ENCODE measurements at regions not wholly inside any gene's neighbourhood (a gene's known extent, or its start where the extent isn't known, plus 50 kb on each side); places are given as distances from the start of the nearest gene placed in this dataset.

- H3K27ac ChIP-seq: peak overlapping the region; percentile 20 to 38
- H3K9me3 ChIP-seq: peaks cover 0 to 8% of the 10 kb centered on the region in 2 donors
- TF ChIP-seq CTCF (IDR thresholded peaks at IDR 0.05) (no peak), POLR2AphosphoS5 (IDR thresholded peaks at IDR 0.05) (no peak), POLR2A (IDR thresholded peaks at IDR 0.05) (no peak)
- intact Hi-C loops (cut with DNase I; ENCODE audit: low total_unique reads): no loop called here
- no peaks in the 10 kb centered on the region for H3K36me3 ChIP-seq
- H3K4me1 ChIP-seq: no peaks in the 10 kb centered on the region
- DNase-seq (ENCODE audit: low spot score in 2 of 2): peak in 1 of 2 donors; percentile 60
- H3K4me3 ChIP-seq: no peak overlapping the region
- peaks cover 0 to 86% of the 10 kb centered on the region in 2 donors for H3K27me3 ChIP-seq
Observed at GRCh38 chrX:39726771-39727170, 371.0 kb downstream of the BCOR start.

- Histone ChIP-seq H3K36me3 (no peaks in the 10 kb centered on the region), H3K4me3 (no peak overlapping the region), H3K27me3 (peaks cover 0 to 83% of the 10 kb centered on the region in 2 donors), H3K9me3 (peaks cover 0 to 8% of the 10 kb centered on the region in 2 donors), H3K4me1 (no peaks in the 10 kb centered on the region), H3K27ac (peak overlapping the region in 1 of 2 donors; percentile 40)
- DNase-seq (ENCODE audit: low spot score in 2 of 2): peak in 1 of 2 donors; percentile 31
- intact Hi-C loops (cut with DNase I; ENCODE audit: low total_unique reads): no loop called here
- no peak for TF ChIP-seq CTCF (IDR thresholded peaks at IDR 0.05)
Observed at GRCh38 chrX:39728025-39728424, 369.7 kb downstream of the BCOR start.

GRCh38 chrX:39728852-39729598, 368.7 kb downstream of the BCOR start:
- no peak overlapping the region for H3K27ac ChIP-seq
- no peak overlapping the region for H3K4me3 ChIP-seq
- no peaks in the 10 kb centered on the region for H3K36me3 ChIP-seq
- peaks cover 0 to 8% of the 10 kb centered on the region in 2 donors for H3K9me3 ChIP-seq
- TF ChIP-seq CTCF (IDR thresholded peaks at IDR 0.05) (no peak), POLR2AphosphoS5 (IDR thresholded peaks at IDR 0.05) (no peak), POLR2A (IDR thresholded peaks at IDR 0.05) (no peak)
- peaks cover 0 to 73% of the 10 kb centered on the region in 2 donors for H3K27me3 ChIP-seq
- intact Hi-C loops (cut with DNase I; ENCODE audit: low total_unique reads): no loop called here
- H3K4me1 ChIP-seq: no peaks in the 10 kb centered on the region
- DNase-seq (ENCODE audit: low spot score in 2 of 2): no peak

GRCh38 chrX:39729981-39730661, 367.6 kb downstream of the BCOR start:
- DNase-seq (ENCODE audit: low spot score in 2 of 2): no peak
- H3K4me3 ChIP-seq: no peak overlapping the region
- H3K4me1 ChIP-seq: no peaks in the 10 kb centered on the region
- H3K36me3 ChIP-seq: no peaks in the 10 kb centered on the region
- H3K27me3 ChIP-seq: peaks cover 0 to 68% of the 10 kb centered on the region in 2 donors
- no peak for TF ChIP-seq CTCF (IDR thresholded peaks at IDR 0.05)
- no peak for TF ChIP-seq POLR2AphosphoS5 (IDR thresholded peaks at IDR 0.05)
- intact Hi-C loops (cut with DNase I; ENCODE audit: low total_unique reads): no loop called here
- H3K27ac ChIP-seq: no peak overlapping the region
- H3K9me3 ChIP-seq: peaks cover 0 to 8% of the 10 kb centered on the region in 2 donors

- no peak overlapping the region for H3K4me3 ChIP-seq
- no peak overlapping the region for H3K27ac ChIP-seq
- TF ChIP-seq POLR2AphosphoS5 (IDR thresholded peaks at IDR 0.05) (peak in 1 of 3 donors; percentile 20), CTCF (IDR thresholded peaks at IDR 0.05) (no peak), POLR2A (IDR thresholded peaks at IDR 0.05) (no peak)
- peaks cover 0 to 8% of the 10 kb centered on the region in 2 donors for H3K9me3 ChIP-seq
- intact Hi-C loops (cut with DNase I; ENCODE audit: low total_unique reads): no loop called here
- peaks cover 0 to 70% of the 10 kb centered on the region in 2 donors for H3K27me3 ChIP-seq
- no peaks in the 10 kb centered on the region for H3K36me3 ChIP-seq
- peaks cover 0 to 5% of the 10 kb centered on the region in 2 donors for H3K4me1 ChIP-seq
- DNase-seq (ENCODE audit: low spot score in 2 of 2): peak; percentile 48 to 57
Observed at GRCh38 chrX:39730662-39731329, 367.0 kb downstream of the BCOR start.
